IMR-90 (cell line): ENCODE measurements at regions not wholly inside any gene's neighbourhood (a gene's known extent, or its start where the extent isn't known, plus 50 kb on each side); places are given as distances from the start of the nearest gene placed in this dataset.

Experiments used
- CEBPB ChIP-seq: IDR thresholded peaks from 2 replicates; pipeline ENCODE4 v1.6.1; 2012; ENCODE audit warnings: low read depth, low read length, improper control_type of control experiment
- MAFK ChIP-seq: IDR thresholded peaks from 2 replicates; pipeline ENCODE4 v1.6.1; 2012; ENCODE audit warnings: low read depth, low read length, improper control_type of control experiment
- MXI1 ChIP-seq: IDR thresholded peaks from 2 replicates; pipeline ENCODE4 v1.6.1; 2012; ENCODE audit warnings: low read depth, mild to moderate bottlenecking, low read length, moderate library complexity, borderline replicate concordance
- POLR2A ChIP-seq: IDR thresholded peaks from 2 replicates; pipeline ENCODE4 v1.6.1; 2012; ENCODE audit warnings: mild to moderate bottlenecking, low read depth, low read length
- RAD21 ChIP-seq: IDR thresholded peaks from 2 replicates; pipeline ENCODE4 v1.6.1; 2012; ENCODE audit warnings: low read length, improper control_type of control experiment
- RFX5 ChIP-seq: IDR thresholded peaks from 2 replicates; pipeline ENCODE4 v1.8.0; 2012; ENCODE audit warnings: low read depth, mild to moderate bottlenecking, low read length, moderate library complexity
- TF ChIP-seq, protein P1 (sequence below): conservative IDR thresholded peaks from 2 replicates; pipeline ENCODE4 v1.5.1; 2012; ENCODE audit warnings: mild to moderate bottlenecking, low read depth, low read length, improper control_type of control experiment

DNA sequence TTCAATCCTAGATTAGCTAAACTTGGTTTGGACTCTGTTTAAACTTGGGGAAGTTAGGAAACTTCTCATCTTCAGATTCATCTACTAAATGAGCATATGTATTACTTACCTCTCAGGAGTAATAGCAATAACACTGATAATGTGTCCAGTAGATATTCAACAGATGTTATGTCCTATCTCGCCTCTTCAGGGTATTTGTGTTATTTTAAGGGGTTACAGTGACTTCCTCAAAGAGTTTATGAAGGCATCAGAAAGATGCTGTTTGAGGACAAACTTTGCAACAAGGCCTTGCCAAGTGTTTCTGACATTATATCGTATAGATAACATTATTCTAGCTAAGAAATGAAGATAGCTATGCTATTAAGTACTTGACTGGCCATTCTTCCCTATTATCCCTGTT, 522.3 kb downstream of the IGSF11 start:
- TF ChIP-seq MXI1, result no peak
- no peak for TF ChIP-seq MAFK
- TF ChIP-seq, protein P1, sequence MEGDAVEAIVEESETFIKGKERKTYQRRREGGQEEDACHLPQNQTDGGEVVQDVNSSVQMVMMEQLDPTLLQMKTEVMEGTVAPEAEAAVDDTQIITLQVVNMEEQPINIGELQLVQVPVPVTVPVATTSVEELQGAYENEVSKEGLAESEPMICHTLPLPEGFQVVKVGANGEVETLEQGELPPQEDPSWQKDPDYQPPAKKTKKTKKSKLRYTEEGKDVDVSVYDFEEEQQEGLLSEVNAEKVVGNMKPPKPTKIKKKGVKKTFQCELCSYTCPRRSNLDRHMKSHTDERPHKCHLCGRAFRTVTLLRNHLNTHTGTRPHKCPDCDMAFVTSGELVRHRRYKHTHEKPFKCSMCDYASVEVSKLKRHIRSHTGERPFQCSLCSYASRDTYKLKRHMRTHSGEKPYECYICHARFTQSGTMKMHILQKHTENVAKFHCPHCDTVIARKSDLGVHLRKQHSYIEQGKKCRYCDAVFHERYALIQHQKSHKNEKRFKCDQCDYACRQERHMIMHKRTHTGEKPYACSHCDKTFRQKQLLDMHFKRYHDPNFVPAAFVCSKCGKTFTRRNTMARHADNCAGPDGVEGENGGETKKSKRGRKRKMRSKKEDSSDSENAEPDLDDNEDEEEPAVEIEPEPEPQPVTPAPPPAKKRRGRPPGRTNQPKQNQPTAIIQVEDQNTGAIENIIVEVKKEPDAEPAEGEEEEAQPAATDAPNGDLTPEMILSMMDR, result no peak
- TF ChIP-seq RAD21, result no peak
- TF ChIP-seq RFX5, result no peak
- TF ChIP-seq POLR2A, result no peak
- no peak for TF ChIP-seq CEBPB
